BLaER1 treated with 17β-estradiol and CSF1 and Interleukin-3, amounts not matched to agents 10 nM and 100 nM (cell line): ENCODE measurements at regions not wholly inside any gene's neighbourhood (a gene's known extent, or its start where the extent isn't known, plus 50 kb on each side); places are given as distances from the start of the nearest gene placed in this dataset.
A peak's percentile ranks its signal among the peaks of the same experiment; 100 is the strongest.

Experiments used
- H3K27ac ChIP-seq, 11 experiments: shearing (Covaris generic); formaldehyde crosslinking; 2 replicates each; pipeline ENCODE4 v1.8.1; 2022
- H3K27me3 ChIP-seq, 11 experiments: shearing (Covaris generic); formaldehyde crosslinking; 2 replicates each; pipeline ENCODE4 v1.8.1; 2022
- H3K36me3 ChIP-seq, 11 experiments: shearing (Covaris generic); formaldehyde crosslinking; 2 replicates each; pipeline ENCODE4 v1.8.1; 2022
- H3K4me1 ChIP-seq, 10 experiments: shearing (Covaris generic); formaldehyde crosslinking; 2 replicates each; pipeline ENCODE4 v1.8.1; 2022
- H3K4me2 ChIP-seq, 11 experiments: shearing (Covaris generic); formaldehyde crosslinking; 2 replicates each; pipeline ENCODE4 v1.8.1; 2022
- H3K4me3 ChIP-seq, 10 experiments: shearing (Covaris generic); formaldehyde crosslinking; 2 replicates each; pipeline ENCODE4 v1.8.1; 2022
- H3K9ac ChIP-seq, 11 experiments: shearing (Covaris generic); formaldehyde crosslinking; 2 replicates each; pipeline ENCODE4 v1.8.1; 2022
- H3K9me3 ChIP-seq, 11 experiments: shearing (Covaris generic); formaldehyde crosslinking; replicated peaks in 1 of 11; 2 replicates each; pipeline ENCODE4 v1.8.1; 2022
- H4K20me1 ChIP-seq, 11 experiments: shearing (Covaris generic); formaldehyde crosslinking; 2 replicates each; pipeline ENCODE4 v1.8.1; 2022
- Cebpa-rat ChIP-seq, 11 experiments: shearing (Covaris generic); IDR thresholded peaks; 2 replicates each; pipeline ENCODE4 v1.8.1; 2022

DNA sequence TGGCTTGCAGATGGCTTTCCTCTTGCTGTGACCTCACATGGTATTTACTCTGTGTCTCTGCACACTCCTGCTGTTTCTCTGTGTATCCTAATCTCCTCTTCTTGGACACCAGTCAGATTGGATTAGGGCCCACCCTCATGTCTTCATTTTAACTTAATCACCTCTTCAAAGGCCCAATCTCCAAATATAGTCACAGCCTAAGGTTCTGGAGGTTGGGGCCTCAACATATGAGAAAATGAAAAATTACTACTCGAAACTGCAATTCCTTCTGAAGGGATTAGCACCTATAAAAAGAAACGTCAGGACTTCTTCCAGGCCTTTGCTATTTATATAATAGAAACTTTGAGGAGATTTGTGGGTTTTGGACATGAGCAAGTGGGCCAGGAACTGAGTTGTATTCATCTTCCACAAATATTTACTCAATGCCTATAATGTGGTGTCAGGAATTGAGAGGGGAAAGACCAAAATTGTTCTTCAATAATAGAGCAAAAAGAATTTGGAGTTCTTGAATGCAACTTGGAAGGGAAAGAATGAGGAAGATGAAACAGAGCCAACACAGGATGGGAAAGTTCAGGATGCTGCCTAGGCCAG is 270.0 kb upstream of the FN1 start:
- H3K27me3 ChIP-seq: no peaks in the 10 kb centered on the region
- no peaks in the 10 kb centered on the region for H4K20me1 ChIP-seq
- peak overlapping the region in 2 of 11 experiments; percentile 21 to 34; a peak in 3 of 22 replicates for H3K27ac ChIP-seq
- TF ChIP-seq Cebpa-rat (IDR thresholded peaks at IDR 0.05): no peak
- peak overlapping the region in 4 of 11 experiments; percentile 4 to 48 (median 38); a peak in 6 of 22 replicates for H3K4me2 ChIP-seq
- H3K4me1 ChIP-seq: peaks cover 0 to 77% (median 19%) of the 10 kb centered on the region in 10 experiments; a peak in 14 of 20 replicates
- H3K9ac ChIP-seq: no peak overlapping the region
- peaks cover 0 to 19% (median 0%) of the 10 kb centered on the region in 11 experiments; a peak in 5 of 22 replicates for H3K9me3 ChIP-seq
- no peak overlapping the region for H3K4me3 ChIP-seq
- no peaks in the 10 kb centered on the region for H3K36me3 ChIP-seq

DNA sequence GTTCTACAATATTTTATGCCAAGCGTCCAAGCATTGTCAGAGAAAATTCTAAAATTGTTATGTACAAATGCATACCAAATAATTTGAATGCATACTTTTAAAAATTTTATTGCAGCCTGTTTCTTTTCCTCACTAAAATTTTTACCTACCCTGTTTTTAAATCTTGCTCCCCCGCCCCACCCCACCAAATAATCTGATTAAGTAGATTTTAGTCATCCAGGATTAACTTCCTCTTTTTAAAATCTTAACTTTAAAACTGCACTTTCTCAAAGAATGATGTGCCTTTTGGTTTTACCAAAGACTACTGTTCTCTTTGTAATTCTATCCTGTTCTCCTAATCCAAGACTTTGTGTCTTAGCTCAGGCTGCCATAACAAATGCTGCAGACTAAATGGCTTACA is 269.4 kb upstream of the FN1 start:
- peak overlapping the region in 2 of 11 experiments; percentile 21 to 34; a peak in 3 of 22 replicates for H3K27ac ChIP-seq
- peaks cover 0 to 77% (median 19%) of the 10 kb centered on the region in 10 experiments; a peak in 12 of 20 replicates for H3K4me1 ChIP-seq
- H3K4me2 ChIP-seq: peak overlapping the region in 3 of 11 experiments; percentile 33 to 48 (median 43); a peak in 6 of 22 replicates
- no peak overlapping the region for H3K9ac ChIP-seq
- no peak for TF ChIP-seq Cebpa-rat (IDR thresholded peaks at IDR 0.05)
- H3K36me3 ChIP-seq: no peaks in the 10 kb centered on the region
- no peaks in the 10 kb centered on the region for H4K20me1 ChIP-seq
- no peak overlapping the region for H3K4me3 ChIP-seq
- H3K27me3 ChIP-seq: no peaks in the 10 kb centered on the region
- H3K9me3 ChIP-seq: peaks cover 0 to 19% (median 0%) of the 10 kb centered on the region in 11 experiments; a peak in 5 of 22 replicates

DNA sequence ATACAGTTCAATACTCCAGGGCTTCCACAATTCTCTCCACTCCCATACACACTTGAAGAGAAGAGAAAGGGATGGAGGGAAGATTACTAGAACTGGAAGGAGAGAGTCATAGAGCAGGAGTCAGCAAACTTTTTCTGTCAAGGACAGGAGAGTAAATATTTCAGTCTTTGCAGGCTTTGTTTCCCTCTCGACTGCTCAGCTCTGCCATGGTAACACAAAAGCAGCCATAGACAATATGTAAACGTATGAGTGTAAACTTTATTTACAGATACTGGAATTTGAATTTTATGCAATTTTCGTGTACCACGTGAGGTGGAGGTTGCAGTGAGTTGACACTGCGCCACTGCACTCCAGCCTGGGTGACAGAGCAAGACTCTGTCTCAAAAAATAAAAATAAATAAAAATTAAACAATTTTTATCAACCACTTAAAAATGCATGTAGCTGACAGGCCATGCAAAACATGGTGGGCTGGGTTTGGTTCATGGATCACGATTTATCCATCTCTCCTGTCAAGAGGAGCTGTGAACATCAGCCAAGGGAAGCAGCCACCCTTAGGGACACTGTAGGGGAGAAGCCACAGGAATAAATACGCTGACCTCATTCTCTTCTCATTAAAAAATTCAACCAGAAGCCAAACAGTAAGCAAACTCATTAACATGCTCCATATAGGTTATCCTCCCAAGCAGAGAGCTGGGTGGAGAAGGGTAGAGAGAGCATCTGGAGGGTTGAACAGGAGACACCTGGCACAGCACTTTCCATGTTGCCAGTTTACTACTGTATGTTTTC is 266.4 kb upstream of the FN1 start:
- Histone ChIP-seq H3K27ac (peak overlapping the region in 7 of 11 experiments; percentile 5 to 92 (median 86); a peak in 11 of 22 replicates), H4K20me1 (no peaks in the 10 kb centered on the region), H3K9me3 (peaks cover 4 to 38% (median 12%) of the 10 kb centered on the region in 11 experiments; a peak in 14 of 22 replicates), H3K4me1 (peaks cover 0 to 88% (median 26%) of the 10 kb centered on the region in 10 experiments; a peak in 12 of 20 replicates), H3K36me3 (no peaks in the 10 kb centered on the region), H3K4me2 (peak overlapping the region in 5 of 11 experiments; percentile 65 to 79 (median 71); a peak in 10 of 22 replicates), H3K4me3 (no peak overlapping the region), H3K27me3 (no peaks in the 10 kb centered on the region), H3K9ac (peak overlapping the region in 3 of 11 experiments; percentile 59 to 71 (median 65); a peak in 5 of 22 replicates)
- TF ChIP-seq Cebpa-rat (IDR thresholded peaks at IDR 0.05): no peak

DNA sequence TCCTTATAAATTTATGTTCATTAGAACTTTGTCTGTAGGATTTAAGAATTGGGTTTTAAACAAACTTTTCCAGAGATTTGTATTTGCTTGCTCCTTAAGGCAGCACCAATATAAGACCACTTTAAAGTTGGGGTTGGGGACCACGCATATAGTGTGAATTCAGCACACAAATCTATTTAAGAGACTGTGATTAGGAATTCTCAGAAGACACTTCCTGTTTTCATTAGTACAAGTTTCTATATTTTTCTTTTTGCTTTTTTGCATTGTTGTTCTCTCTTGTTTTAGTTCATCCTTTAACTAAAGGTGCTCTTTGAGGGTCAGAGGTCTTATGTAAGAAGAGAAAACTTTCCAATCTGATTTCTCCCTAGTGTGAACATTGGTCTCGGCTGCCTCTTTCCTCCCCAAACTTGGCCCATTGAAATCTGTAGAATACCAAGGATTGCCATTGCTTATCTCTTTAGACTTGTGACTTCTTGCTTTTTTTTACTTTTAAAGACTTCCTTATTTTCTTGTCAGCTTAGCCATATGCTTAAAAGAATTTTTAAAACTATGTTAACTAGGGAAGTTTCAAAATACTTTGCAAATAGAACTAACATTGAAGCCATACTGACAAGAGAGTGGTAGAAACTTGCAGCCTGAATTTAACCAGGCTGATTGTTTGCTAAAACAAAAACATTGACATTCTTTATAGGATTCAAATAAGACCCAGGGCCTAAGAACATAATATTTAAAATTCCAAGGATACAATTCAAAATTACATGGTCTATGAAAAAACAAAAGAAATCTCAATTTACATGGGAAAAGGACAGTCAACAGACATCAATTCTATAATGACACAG is 264.1 kb upstream of the FN1 start:
- Histone ChIP-seq H3K27me3 (no peaks in the 10 kb centered on the region), H4K20me1 (no peaks in the 10 kb centered on the region), H3K36me3 (no peaks in the 10 kb centered on the region), H3K4me2 (peak overlapping the region in 6 of 11 experiments; percentile 38 to 79 (median 70); a peak in 12 of 22 replicates), H3K9me3 (peaks cover 4 to 52% (median 12%) of the 10 kb centered on the region in 11 experiments; a peak in 14 of 22 replicates), H3K27ac (peak overlapping the region in 9 of 11 experiments; percentile 39 to 92 (median 79); a peak in 17 of 22 replicates), H3K9ac (peak overlapping the region in 6 of 11 experiments; percentile 34 to 73 (median 64); a peak in 11 of 22 replicates), H3K4me1 (peaks cover 0 to 93% (median 26%) of the 10 kb centered on the region in 10 experiments; a peak in 12 of 20 replicates), H3K4me3 (no peak overlapping the region)
- no peak for TF ChIP-seq Cebpa-rat (IDR thresholded peaks at IDR 0.05)

DNA sequence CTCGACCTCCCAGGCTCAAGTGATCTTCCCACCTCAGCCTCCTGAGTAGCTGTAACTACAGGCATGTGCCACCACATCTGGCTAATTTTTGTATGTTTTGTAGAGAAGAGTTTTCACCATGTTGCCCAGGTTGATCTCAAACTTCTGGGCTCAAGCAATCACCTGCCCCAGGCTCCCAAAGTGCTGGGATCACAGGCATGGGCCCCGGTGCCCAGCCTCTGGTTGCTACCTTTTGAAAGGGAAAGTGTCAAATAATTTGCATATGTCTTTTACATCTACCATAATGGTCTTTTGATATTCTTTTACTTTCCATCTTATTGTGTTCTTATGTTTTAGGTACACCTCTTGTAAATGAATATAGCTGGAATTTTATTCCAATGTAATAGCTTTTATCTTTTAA is 263.1 kb upstream of the FN1 start:
- Histone ChIP-seq H3K4me2 (peak overlapping the region in 3 of 11 experiments; percentile 68 to 79 (median 74); a peak in 7 of 22 replicates), H3K27ac (peak overlapping the region in 6 of 11 experiments; percentile 37 to 92 (median 82); a peak in 9 of 22 replicates), H3K9me3 (peaks cover 4 to 52% (median 12%) of the 10 kb centered on the region in 11 experiments; a peak in 14 of 22 replicates), H4K20me1 (no peaks in the 10 kb centered on the region), H3K27me3 (no peaks in the 10 kb centered on the region), H3K4me1 (peaks cover 0 to 96% (median 26%) of the 10 kb centered on the region in 10 experiments; a peak in 12 of 20 replicates), H3K4me3 (no peak overlapping the region; a peak in 1 of 20 replicates), H3K9ac (no peak overlapping the region), H3K36me3 (no peaks in the 10 kb centered on the region)
- no peak for TF ChIP-seq Cebpa-rat (IDR thresholded peaks at IDR 0.05)

DNA sequence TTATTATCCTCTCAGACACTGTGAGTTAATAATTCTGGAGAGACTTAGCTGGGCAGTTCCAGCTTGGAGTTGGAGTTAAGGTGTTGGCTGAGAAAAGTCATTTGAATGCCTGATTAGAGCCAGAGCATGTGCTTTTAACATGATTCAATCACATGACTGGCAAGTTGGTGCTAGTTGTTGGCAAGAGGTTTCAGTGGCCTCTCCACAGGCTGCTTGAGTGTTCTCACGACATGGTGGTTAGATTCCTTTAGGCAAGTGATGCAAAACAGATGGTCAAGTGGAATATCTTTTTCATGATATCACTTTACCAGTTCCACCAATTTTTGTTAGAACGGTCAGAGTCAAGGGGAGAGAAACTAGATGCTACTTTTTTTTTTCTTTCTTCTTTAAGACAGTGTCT is 262.7 kb upstream of the FN1 start:
- no peak for TF ChIP-seq Cebpa-rat (IDR thresholded peaks at IDR 0.05)

DNA sequence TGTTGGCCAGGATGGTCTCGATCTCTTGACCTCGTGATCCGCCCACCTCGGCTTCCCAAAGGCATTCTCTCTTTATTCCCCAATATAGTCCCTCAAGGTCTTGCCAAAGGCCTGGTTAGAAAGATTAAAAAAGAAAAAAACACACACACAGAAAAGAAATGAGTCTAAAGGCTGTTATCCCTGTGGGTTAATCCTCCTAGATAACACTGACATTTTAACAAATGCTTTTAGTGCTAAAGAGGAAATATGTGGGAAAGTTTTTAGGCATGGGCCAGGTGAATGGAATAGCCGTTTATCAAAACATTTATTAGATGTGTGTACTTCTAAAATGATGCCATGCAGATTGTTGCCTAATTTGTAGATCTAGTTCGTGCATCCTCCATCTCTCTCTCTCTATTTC is 261.6 kb upstream of the FN1 start:
- Histone ChIP-seq H3K9ac (no peak overlapping the region), H3K4me1 (peaks cover 0 to 96% (median 23%) of the 10 kb centered on the region in 10 experiments; a peak in 12 of 20 replicates), H4K20me1 (no peaks in the 10 kb centered on the region), H3K9me3 (peaks cover 4 to 47% (median 12%) of the 10 kb centered on the region in 11 experiments; a peak in 14 of 22 replicates), H3K4me2 (peak overlapping the region in 4 of 11 experiments; percentile 24 to 62 (median 44); a peak in 7 of 22 replicates), H3K27ac (peak overlapping the region in 3 of 11 experiments; percentile 10 to 28 (median 13); a peak in 4 of 22 replicates), H3K4me3 (no peak overlapping the region), H3K36me3 (no peaks in the 10 kb centered on the region), H3K27me3 (no peaks in the 10 kb centered on the region)
- no peak for TF ChIP-seq Cebpa-rat (IDR thresholded peaks at IDR 0.05)

More for the DNA sequence above, 262.7 kb upstream of the FN1 start:
- H3K9ac ChIP-seq: no peak overlapping the region
- peak overlapping the region in 3 of 11 experiments; percentile 68 to 79 (median 74); a peak in 7 of 22 replicates for H3K4me2 ChIP-seq
- H3K4me1 ChIP-seq: peaks cover 0 to 96% (median 26%) of the 10 kb centered on the region in 10 experiments; a peak in 12 of 20 replicates
- H3K4me3 ChIP-seq: no peak overlapping the region; a peak in 1 of 20 replicates
- H3K36me3 ChIP-seq: no peaks in the 10 kb centered on the region
- H4K20me1 ChIP-seq: no peaks in the 10 kb centered on the region
- H3K9me3 ChIP-seq: peaks cover 4 to 52% (median 12%) of the 10 kb centered on the region in 11 experiments; a peak in 14 of 22 replicates
- no peaks in the 10 kb centered on the region for H3K27me3 ChIP-seq
- peak overlapping the region in 4 of 11 experiments; percentile 37 to 92 (median 88); a peak in 7 of 22 replicates for H3K27ac ChIP-seq

DNA sequence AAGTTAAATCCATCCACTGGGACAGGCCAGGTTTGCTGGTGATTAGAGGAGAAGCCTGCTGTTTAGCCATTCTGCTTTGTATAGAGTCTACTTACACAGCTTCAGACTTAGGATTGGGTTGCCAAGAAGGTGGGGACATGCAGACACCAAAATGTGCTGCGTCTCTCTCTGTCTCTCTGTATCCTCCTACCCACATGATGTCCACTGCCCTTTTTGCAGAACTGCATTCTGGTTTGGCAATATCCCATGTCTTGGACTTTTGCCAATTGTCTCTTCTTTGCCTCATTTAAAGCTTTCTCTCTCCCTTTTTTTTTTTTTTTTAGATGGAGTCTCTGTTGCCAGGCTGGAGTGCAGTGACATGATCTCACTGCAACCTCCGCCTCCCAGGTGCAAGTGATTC is 261.1 kb upstream of the FN1 start:
- Histone ChIP-seq H3K27me3 (no peaks in the 10 kb centered on the region), H3K4me2 (peak overlapping the region in 4 of 11 experiments; percentile 24 to 62 (median 44); a peak in 7 of 22 replicates), H3K4me3 (no peak overlapping the region), H3K36me3 (no peaks in the 10 kb centered on the region), H3K9ac (no peak overlapping the region), H3K4me1 (peaks cover 0 to 91% (median 21%) of the 10 kb centered on the region in 10 experiments; a peak in 12 of 20 replicates), H3K9me3 (peaks cover 4 to 42% (median 12%) of the 10 kb centered on the region in 11 experiments; a peak in 14 of 22 replicates), H3K27ac (peak overlapping the region in 3 of 11 experiments; percentile 10 to 28 (median 18); a peak in 4 of 22 replicates), H4K20me1 (no peaks in the 10 kb centered on the region)
- no peak for TF ChIP-seq Cebpa-rat (IDR thresholded peaks at IDR 0.05)
